Natural killer cell treated with Interleukin-12 subunit alpha and Interleukin-12 subunit beta and Interleukin-15 and Interleukin-18, amount 100 ng/mL, for 72 hours (primary cell): ENCODE measurements at regions not wholly inside any gene's neighbourhood (a gene's known extent, or its start where the extent isn't known, plus 50 kb on each side); places are given as distances from the start of the nearest gene placed in this dataset.

Experiments
- ATAC-seq, 2 donors: fragments of 150-1000 bp; cut with Tn5 transposase in 1 of 2; sonication (Bioruptor Pico), chemical (Tn5 transposase) in 1 of 2; 2 replicates each; pipeline ENCODE4 v1.10.0; 2021
- DNase-seq: peaks from one replicate; pipeline ENCODE4 v3.0.0; 2022; ENCODE audit warnings: low spot score
- H3K27ac Mint-ChIP-seq, 2 donors: 1 replicate in 1 of 2; 2 replicates in 1 of 2; pipeline ENCODE4 v1.8.0; 2022; ENCODE audit warnings: mixed read lengths in 2 of 2, mild to moderate bottlenecking in 1 of 2, moderate library complexity in 1 of 2
- H3K27me3 Mint-ChIP-seq, 2 donors: 1 replicate in 1 of 2; 2 replicates in 1 of 2; pipeline ENCODE4 v1.8.0; 2022; ENCODE audit warnings: mixed read lengths in 2 of 2
- H3K36me3 Mint-ChIP-seq: one replicate; pipeline ENCODE4 v1.8.0; 2022; ENCODE audit warnings: mixed read lengths
- H3K4me1 Mint-ChIP-seq, 2 donors: 1 replicate in 1 of 2; 2 replicates in 1 of 2; pipeline ENCODE4 v1.8.0; 2022; ENCODE audit warnings: low read depth in 2 of 2, mixed read lengths in 2 of 2, mild to moderate bottlenecking in 1 of 2
- H3K4me3 Mint-ChIP-seq: one replicate; pipeline ENCODE4 v1.8.0; 2022; ENCODE audit warnings: mixed read lengths
- H3K9me3 Mint-ChIP-seq: 2 replicates; pipeline ENCODE4 v1.8.0; 2022; ENCODE audit warnings: mixed read lengths

- ATAC-seq (no peak), DNase-seq (no peak)
- no peak overlapping the region for H3K4me3 Mint-ChIP-seq
- peaks cover 13 to 17% of the 10 kb centered on the region in 2 donors for H3K4me1 Mint-ChIP-seq
- no peaks in the 10 kb centered on the region for H3K9me3 Mint-ChIP-seq
- no peak overlapping the region for H3K27ac Mint-ChIP-seq
- H3K27me3 Mint-ChIP-seq, result peaks cover 22 to 40% of the 10 kb centered on the region in 2 donors
- no peaks in the 10 kb centered on the region for H3K36me3 Mint-ChIP-seq
Measured at GRCh38 chr15:91712286-91712685, 141.2 kb upstream of the SLCO3A1 start.

- H3K36me3 Mint-ChIP-seq, result no peaks in the 10 kb centered on the region
- ATAC-seq (no peak), DNase-seq (no peak)
- no peak overlapping the region for H3K27ac Mint-ChIP-seq
- no peak overlapping the region for H3K4me3 Mint-ChIP-seq
- H3K9me3 Mint-ChIP-seq, result no peaks in the 10 kb centered on the region
- peaks cover 28 to 62% of the 10 kb centered on the region in 2 donors for H3K27me3 Mint-ChIP-seq
- no peaks in the 10 kb centered on the region for H3K4me1 Mint-ChIP-seq
Measured at GRCh38 chr15:91716536-91716935, 137.0 kb upstream of the SLCO3A1 start.

- ATAC-seq, result no peak
- Mint-ChIP-seq H3K4me1 (no peaks in the 10 kb centered on the region), H3K27me3 (peaks cover 27 to 67% of the 10 kb centered on the region in 2 donors), H3K9me3 (no peaks in the 10 kb centered on the region), H3K27ac (no peak overlapping the region), H3K36me3 (no peaks in the 10 kb centered on the region), H3K4me3 (no peak overlapping the region)
- DNase-seq, result no peak
Measured at GRCh38 chr15:91717811-91718210, 135.7 kb upstream of the SLCO3A1 start.

GRCh38 chr15:91723959-91724358 lies 129.5 kb upstream of the SLCO3A1 start:
- Mint-ChIP-seq H3K36me3 (no peaks in the 10 kb centered on the region), H3K9me3 (no peaks in the 10 kb centered on the region), H3K27me3 (peaks cover 16 to 58% of the 10 kb centered on the region in 2 donors), H3K4me3 (no peak overlapping the region), H3K27ac (no peak overlapping the region), H3K4me1 (no peaks in the 10 kb centered on the region)
- DNase-seq, result no peak
- no peak for ATAC-seq

GRCh38 chr15:91733661-91734060 lies 119.8 kb upstream of the SLCO3A1 start:
- Mint-ChIP-seq H3K27ac (no peak overlapping the region), H3K27me3 (peaks cover 41 to 65% of the 10 kb centered on the region in 2 donors), H3K4me3 (no peak overlapping the region), H3K4me1 (no peaks in the 10 kb centered on the region), H3K9me3 (no peaks in the 10 kb centered on the region), H3K36me3 (no peaks in the 10 kb centered on the region)
- DNase-seq, result no peak
- ATAC-seq, result no peak

GRCh38 chr15:91737151-91737818 lies 116.2 kb upstream of the SLCO3A1 start:
- no peaks in the 10 kb centered on the region for H3K36me3 Mint-ChIP-seq
- H3K4me3 Mint-ChIP-seq, result no peak overlapping the region
- no peak overlapping the region for H3K27ac Mint-ChIP-seq
- ATAC-seq, result no peak
- DNase-seq, result no peak
- H3K9me3 Mint-ChIP-seq, result no peaks in the 10 kb centered on the region
- H3K27me3 Mint-ChIP-seq, result peaks cover 38 to 50% of the 10 kb centered on the region in 2 donors
- H3K4me1 Mint-ChIP-seq, result no peaks in the 10 kb centered on the region

GRCh38 chr15:91741986-91742385 lies 111.5 kb upstream of the SLCO3A1 start:
- H3K36me3 Mint-ChIP-seq, result peaks cover 4% of the 10 kb centered on the region
- no peak for DNase-seq
- H3K4me1 Mint-ChIP-seq, result no peaks in the 10 kb centered on the region
- H3K27ac Mint-ChIP-seq, result no peak overlapping the region
- peaks cover 2% of the 10 kb centered on the region for H3K9me3 Mint-ChIP-seq
- no peak for ATAC-seq
- no peak overlapping the region for H3K4me3 Mint-ChIP-seq
- H3K27me3 Mint-ChIP-seq, result peaks cover 39 to 54% of the 10 kb centered on the region in 2 donors

GRCh38 chr15:91751611-91752010 lies 101.9 kb upstream of the SLCO3A1 start:
- Mint-ChIP-seq H3K4me3 (no peak overlapping the region), H3K27me3 (peaks cover 8 to 23% of the 10 kb centered on the region in 2 donors), H3K36me3 (no peaks in the 10 kb centered on the region), H3K27ac (no peak overlapping the region), H3K9me3 (peaks cover 9% of the 10 kb centered on the region), H3K4me1 (peaks cover 5 to 7% of the 10 kb centered on the region in 2 donors)
- DNase-seq (no peak), ATAC-seq (no peak)

- H3K27me3 Mint-ChIP-seq, result peaks cover 8 to 23% of the 10 kb centered on the region in 2 donors
- H3K9me3 Mint-ChIP-seq, result peaks cover 9% of the 10 kb centered on the region
- H3K4me1 Mint-ChIP-seq, result peaks cover 5 to 7% of the 10 kb centered on the region in 2 donors
- no peaks in the 10 kb centered on the region for H3K36me3 Mint-ChIP-seq
- no peak overlapping the region for H3K4me3 Mint-ChIP-seq
- ATAC-seq, result no peak
- no peak for DNase-seq
- H3K27ac Mint-ChIP-seq, result no peak overlapping the region
Measured at GRCh38 chr15:91752081-91752785, 101.3 kb upstream of the SLCO3A1 start.

GRCh38 chr15:91759560-91759959 lies 93.9 kb upstream of the SLCO3A1 start:
- Mint-ChIP-seq H3K27me3 (peaks cover 10 to 19% of the 10 kb centered on the region in 2 donors), H3K9me3 (no peaks in the 10 kb centered on the region), H3K4me3 (no peak overlapping the region), H3K4me1 (no peaks in the 10 kb centered on the region), H3K36me3 (no peaks in the 10 kb centered on the region), H3K27ac (no peak overlapping the region)
- ATAC-seq (no peak), DNase-seq (no peak)

GRCh38 chr15:91765660-91766059 lies 87.8 kb upstream of the SLCO3A1 start:
- no peaks in the 10 kb centered on the region for H3K36me3 Mint-ChIP-seq
- H3K27ac Mint-ChIP-seq, result no peak overlapping the region
- H3K27me3 Mint-ChIP-seq, result peaks cover 21 to 23% of the 10 kb centered on the region in 2 donors
- no peak overlapping the region for H3K4me3 Mint-ChIP-seq
- no peaks in the 10 kb centered on the region for H3K9me3 Mint-ChIP-seq
- DNase-seq (no peak), ATAC-seq (no peak)
- H3K4me1 Mint-ChIP-seq, result no peaks in the 10 kb centered on the region

- peaks cover 30 to 33% of the 10 kb centered on the region in 2 donors for H3K27me3 Mint-ChIP-seq
- no peaks in the 10 kb centered on the region for H3K4me1 Mint-ChIP-seq
- no peaks in the 10 kb centered on the region for H3K9me3 Mint-ChIP-seq
- no peaks in the 10 kb centered on the region for H3K36me3 Mint-ChIP-seq
- ATAC-seq (no peak), DNase-seq (no peak)
- no peak overlapping the region for H3K27ac Mint-ChIP-seq
- H3K4me3 Mint-ChIP-seq, result no peak overlapping the region
Measured at GRCh38 chr15:91769476-91769875, 84.0 kb upstream of the SLCO3A1 start.

GRCh38 chr15:91769894-91770293 lies 83.6 kb upstream of the SLCO3A1 start:
- no peaks in the 10 kb centered on the region for H3K36me3 Mint-ChIP-seq
- no peak for ATAC-seq
- H3K27ac Mint-ChIP-seq, result no peak overlapping the region

GRCh38 chr15:91776104-91776503 lies 77.4 kb upstream of the SLCO3A1 start:
- H3K36me3 Mint-ChIP-seq, result no peaks in the 10 kb centered on the region
- H3K27ac Mint-ChIP-seq, result no peak overlapping the region
- no peaks in the 10 kb centered on the region for H3K4me1 Mint-ChIP-seq
- ATAC-seq (no peak), DNase-seq (no peak)
- peaks cover 28 to 39% of the 10 kb centered on the region in 2 donors for H3K27me3 Mint-ChIP-seq
- no peaks in the 10 kb centered on the region for H3K9me3 Mint-ChIP-seq
- H3K4me3 Mint-ChIP-seq, result no peak overlapping the region

More at GRCh38 chr15:91769894-91770293, 83.6 kb upstream of the SLCO3A1 start:
- no peak overlapping the region for H3K4me3 Mint-ChIP-seq
- H3K27me3 Mint-ChIP-seq, result peaks cover 31 to 37% of the 10 kb centered on the region in 2 donors
- DNase-seq, result no peak
- H3K9me3 Mint-ChIP-seq, result no peaks in the 10 kb centered on the region
- H3K4me1 Mint-ChIP-seq, result no peaks in the 10 kb centered on the region
